Renal pelvis (tissue), 1 donor: ENCODE measurements at regions not wholly inside any gene's neighbourhood (a gene's known extent, or its start where the extent isn't known, plus 50 kb on each side); places are given as distances from the start of the nearest gene placed in this dataset.

Source experiments
- DNase-seq: peaks from one replicate; pipeline ENCODE4 v3.0.0-alpha.2; 2013

DNA sequence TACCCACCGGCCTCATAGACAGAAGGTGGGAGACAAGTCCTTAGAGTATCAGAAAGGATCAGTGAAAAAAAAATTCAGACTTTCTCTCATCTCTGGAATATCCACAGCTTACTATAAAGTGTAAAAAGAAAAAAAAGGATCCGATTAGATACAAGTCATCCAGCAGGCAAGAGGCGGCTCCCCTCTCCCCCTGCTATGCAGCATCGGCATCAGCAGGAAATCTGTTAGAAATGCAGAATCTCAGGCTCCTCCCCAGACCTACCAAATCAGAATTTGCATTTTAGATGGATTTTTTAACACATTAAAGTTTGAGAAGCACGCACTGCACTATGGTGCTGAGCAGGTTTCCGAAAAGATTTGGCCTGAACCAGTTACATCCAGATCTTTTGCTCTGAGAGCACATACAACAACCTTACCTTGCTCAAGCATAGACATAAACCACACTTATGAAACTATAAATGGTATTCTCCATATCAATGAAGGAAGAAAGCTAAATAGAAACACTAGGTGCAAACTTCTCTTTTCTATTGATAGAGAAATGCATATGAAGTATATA lies 117.0 kb upstream of the POU3F2 start:
- no peak for DNase-seq

DNA sequence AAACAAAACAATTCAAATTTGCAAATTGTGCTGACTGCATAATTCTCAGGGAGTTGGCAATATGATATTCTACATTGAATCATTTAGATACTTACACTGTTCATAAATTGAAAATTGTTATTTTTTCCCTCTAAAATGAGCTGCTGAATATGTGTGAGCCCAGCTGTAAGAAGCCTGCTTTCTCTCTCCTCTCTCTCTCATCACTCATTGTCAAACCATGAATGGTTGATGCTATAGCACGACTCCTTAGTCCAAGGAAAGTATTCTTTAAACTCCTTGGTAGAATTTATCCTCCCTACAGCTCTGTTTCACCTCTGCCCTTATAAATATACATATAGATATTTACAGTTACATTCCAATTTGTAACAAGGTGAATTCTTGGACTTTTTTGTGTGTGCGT lies 116.4 kb upstream of the POU3F2 start:
- DNase-seq, result no peak

DNA sequence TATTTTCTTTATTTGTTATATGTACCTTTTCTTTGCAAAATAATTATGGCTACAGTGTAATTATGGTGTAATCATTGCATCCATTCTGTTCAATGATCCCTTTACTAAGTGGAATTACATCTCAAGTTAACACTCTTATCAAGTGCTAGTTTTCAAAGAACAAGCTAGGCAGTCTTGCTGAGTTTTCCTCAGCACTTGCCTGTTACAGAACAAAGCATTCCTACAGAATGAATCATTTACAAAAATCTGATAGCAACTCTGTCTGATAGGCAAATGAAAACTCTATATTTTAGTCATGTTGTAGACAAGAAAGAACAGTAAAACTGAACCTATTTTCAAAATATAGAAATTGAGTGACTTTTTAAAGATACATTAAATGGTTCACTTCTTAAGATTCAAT lies 109.8 kb upstream of the POU3F2 start:
- DNase-seq, result no peak

DNA sequence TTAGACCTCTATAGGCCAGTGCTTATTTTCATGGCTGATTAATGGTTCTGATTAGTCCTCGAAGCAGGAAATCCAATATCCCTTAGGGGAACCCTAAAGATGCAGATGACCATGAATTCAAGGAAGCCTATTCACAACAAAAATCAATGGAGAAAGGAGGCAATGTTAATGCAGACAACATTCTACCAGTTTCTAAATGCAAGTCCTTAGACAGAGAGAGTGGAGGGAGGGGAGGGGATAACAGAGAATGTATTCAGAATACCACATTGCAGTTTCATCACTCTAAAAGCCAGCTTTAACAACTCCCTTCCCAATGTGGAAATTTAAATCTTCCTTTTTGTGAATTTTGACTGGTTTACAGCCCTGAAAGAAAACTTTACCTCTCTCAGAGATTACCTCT lies 87.1 kb upstream of the POU3F2 start:
- no peak for DNase-seq

DNA sequence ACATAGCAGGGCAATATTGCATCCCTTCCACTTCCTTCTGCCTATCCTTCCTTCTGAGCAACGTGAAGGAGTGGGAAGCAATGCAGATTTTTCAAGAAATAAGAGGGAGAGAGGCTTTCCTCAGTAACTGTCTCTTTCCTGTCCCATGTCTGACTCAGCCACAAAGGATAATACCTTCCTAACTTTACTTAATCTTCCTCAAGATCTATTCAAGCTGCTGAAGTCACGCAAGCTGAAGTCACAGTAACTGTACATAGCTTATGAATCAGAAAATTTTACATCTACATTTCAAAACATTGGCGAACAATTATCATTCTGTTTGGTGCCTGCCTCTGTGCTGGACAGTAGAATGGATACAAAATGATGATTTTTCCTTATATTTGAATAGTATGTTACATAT lies 86.4 kb upstream of the POU3F2 start:
- DNase-seq, result no peak

DNA sequence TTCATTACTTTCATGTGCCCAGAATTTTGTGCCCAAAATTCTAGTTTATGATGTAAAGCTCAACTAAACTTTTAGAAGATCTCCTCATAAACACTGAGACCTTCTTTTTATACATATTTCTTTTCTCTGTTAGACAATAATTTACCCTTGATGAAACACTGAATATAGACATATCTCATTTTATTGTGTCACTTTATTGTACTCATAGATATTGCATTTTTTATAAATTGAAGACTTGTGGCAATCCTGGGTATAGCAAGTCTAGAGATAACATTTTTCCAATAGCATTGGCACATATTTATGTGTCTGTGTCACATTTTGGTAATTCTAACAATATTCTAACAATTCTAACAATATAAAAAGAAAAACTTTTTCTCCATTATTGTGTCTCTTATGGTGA lies 74.9 kb upstream of the POU3F2 start:
- DNase-seq, result no peak

DNA sequence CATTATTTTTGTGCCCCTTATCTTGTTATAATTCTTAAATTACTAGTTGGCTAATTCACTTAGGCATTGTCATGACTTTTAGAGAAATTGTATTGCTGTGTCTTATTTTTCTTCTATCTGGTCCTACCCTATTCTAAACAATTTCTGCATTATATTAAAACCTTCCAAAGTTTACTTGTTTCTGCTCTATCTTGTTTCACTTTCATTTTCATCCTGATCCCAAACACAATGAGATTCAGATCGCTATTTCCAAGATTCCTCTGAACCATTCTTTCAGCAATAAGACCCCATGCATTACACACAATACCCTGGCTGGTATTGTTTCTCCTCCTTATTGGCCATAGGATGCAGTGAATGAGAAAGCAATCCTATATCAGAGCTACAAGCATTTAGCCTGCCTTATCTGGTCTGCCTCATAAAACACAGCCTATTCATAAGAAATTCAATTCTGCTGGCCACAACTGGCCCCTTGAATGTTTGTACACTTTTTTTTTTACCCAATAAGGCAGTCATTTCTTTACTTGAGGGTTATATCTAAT lies 69.9 kb upstream of the POU3F2 start:
- no peak for DNase-seq

DNA sequence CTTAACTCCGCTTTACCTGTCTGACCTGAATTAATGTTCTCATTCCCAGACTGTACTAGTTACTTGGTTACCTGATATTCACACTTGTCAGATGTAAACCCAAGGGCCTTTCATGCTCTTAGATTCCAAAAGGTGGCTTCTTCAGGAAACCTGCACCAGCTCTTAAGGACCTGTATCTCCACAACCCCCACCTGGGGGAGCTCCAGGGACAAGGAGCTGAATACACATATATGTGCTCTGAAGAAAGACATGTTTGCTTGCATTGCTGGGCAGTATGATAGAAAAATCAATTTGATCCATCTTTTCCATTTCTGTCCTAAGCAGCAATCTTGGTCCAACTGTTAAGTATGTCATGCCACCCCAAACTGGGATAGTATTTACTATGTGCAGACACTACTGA lies 64.8 kb upstream of the POU3F2 start:
- DNase-seq, result peak; percentile 3

DNA sequence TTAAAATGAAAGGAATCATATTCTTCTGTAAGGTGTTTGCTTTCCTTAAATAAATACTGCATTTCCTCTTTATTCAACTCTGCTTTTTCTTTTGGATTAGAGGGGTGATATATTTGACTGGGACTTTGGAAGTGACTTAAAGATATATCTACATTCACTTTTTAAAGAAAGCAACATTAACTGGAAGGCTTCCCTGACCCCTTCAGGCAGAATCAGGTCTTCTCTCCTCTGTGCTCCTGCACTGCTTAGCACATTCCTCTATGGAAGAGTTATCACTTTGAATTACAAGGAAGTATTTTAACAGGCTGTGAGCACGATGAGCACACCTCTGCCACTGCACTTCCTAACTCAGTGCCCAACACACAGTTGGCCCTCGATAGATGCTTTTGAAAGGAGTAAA lies 59.2 kb upstream of the POU3F2 start:
- no peak for DNase-seq

DNA sequence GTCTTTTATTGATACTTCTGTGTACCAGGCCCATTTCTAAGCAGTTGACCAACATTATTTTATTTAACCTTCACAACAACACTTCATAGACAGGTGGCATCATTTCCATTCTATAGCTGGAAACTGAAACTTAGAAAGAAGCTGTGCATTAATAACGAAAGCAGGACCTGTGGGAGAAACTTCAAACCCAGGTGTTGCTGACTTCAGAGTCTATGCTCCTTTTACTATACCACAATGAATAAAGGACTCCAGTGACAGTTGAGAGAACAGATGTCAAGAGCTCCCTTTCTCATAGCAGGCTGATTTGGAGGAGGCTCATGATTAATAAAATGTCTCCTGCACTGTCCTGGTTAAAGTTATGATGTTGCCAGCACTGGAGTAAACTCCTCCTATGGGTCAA lies 56.6 kb upstream of the POU3F2 start:
- DNase-seq, result no peak

DNA sequence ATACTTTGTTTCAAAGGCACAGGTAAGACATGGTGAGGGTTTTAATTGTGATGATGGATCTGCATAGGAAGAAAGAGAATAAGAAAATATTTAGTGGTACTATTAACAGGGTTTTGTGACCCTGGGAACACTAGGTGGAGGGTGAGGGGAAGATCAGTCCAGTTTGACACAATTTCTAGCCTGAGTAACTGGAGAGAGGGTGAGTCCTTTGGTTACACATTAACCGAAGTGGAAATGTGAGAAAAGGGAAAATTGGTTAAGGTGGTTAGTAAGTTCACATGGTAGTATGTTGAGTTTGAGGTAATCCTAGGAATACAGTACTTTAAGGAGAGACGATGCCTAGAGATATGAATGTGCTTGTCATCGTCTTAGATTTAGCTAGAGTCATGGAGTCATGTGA lies 54.8 kb upstream of the POU3F2 start:
- DNase-seq, result peak; percentile 22

DNA sequence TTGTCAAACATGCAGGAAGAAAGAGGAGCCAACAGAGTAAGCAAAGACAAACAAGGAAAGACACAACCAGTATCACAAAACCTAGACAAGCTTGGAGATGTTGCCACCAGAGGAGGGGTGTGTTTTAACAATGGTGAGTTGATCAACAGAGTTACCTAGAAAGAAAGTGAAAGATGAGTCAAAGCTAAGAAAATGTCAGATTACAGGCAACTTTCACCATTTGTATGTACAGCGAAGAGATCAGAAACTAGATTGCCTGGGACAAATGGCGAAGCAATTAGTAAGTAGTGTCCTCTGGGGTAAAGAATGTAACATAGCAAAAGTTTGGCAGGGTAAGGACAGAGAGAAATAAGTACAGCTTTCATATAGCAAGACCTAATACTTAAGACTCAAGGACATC lies 51.6 kb upstream of the POU3F2 start:
- DNase-seq, result no peak

DNA sequence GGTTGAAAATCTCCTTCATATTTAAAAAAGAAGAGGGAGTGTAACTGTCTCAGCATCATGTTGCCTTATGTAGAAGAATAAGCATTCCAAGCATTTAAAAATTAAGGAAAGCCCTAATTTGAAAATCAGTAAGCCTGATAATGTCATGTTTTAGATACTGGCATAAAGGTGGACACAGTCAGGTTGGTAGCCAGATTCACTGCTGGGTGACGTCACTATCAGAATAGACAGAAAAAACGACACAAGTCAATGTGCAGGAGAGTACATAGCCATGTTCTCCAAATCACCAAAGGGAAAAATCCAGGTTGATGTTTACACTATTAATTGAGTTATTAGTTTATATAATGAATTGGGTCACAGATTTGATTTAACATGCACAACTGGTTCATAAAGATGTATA lies 50.8 kb upstream of the POU3F2 start:
- DNase-seq, result no peak
